ENCODE measurements at regions not wholly inside any gene's neighbourhood (a gene's known extent, or its start where the extent isn't known, plus 50 kb on each side); places are given as distances from the start of the nearest gene placed in this dataset.

DNA sequence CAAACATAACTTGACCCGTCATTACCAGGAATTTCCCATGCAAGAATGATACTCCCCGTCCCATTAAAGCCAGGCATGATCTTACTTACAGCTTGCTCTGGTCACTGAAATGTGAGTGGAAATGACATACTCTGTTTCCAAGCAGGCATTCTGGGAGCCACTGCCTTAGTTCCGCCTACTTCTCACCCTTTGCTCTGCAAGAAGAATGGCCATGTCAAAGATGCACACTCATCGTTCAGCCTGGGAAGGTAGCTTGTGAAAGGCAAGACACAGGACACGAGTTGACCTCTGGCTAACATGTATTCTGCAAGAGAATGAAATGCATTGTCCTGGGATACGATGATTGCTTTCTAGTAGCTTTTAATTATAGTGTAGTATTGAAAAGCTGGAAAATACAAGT is 1144.4 kb downstream of the NLGN4X start:
- Histone ChIP-seq H3K9me1 (ENCODE audit: control insufficient read depth, extremely low read depth, insufficient read depth, low read length) (no peaks in the 10 kb centered on the region), H3K27ac (ENCODE audit: control insufficient read depth, insufficient read depth, low read length) (no peak overlapping the region), H4K20me1 (ENCODE audit: control insufficient read depth, extremely low read depth, insufficient read depth, low read length) (no peaks in the 10 kb centered on the region), H3K9ac (ENCODE audit: control insufficient read depth, extremely low read depth, insufficient read depth, low read length) (no peak overlapping the region), H3K4me2 (ENCODE audit: control insufficient read depth, extremely low read depth, insufficient read depth, low read depth, low read length) (no peak overlapping the region), H3K9me3 (ENCODE audit: control insufficient read depth, low read depth, low read length) (peaks cover 3% of the 10 kb centered on the region), H2AFZ (ENCODE audit: control insufficient read depth, low read length) (no peak overlapping the region), H3K79me2 (ENCODE audit: control insufficient read depth, insufficient read depth, low read length) (no peaks in the 10 kb centered on the region), H3K4me3 (ENCODE audit: control insufficient read depth in 2 of 3, extremely low read depth in 1 of 3, insufficient read depth in 2 of 3, low read depth in 1 of 3, low read length in 3 of 3) (no peak overlapping the region), H3K36me3 (ENCODE audit: control insufficient read depth in 2 of 2, extremely low read depth in 1 of 2, insufficient read depth in 2 of 2, low read length in 2 of 2) (no peaks in the 10 kb centered on the region), H3K27me3 (ENCODE audit: control insufficient read depth, extremely low read depth, insufficient read depth, low read length) (no peaks in the 10 kb centered on the region), H3K4me1 (ENCODE audit: control insufficient read depth, extremely low read depth, insufficient read depth, low read length) (no peaks in the 10 kb centered on the region)
- dilution Hi-C loops (cut with MboI; ENCODE audit: extremely low pct_ligation_motif_present, low sequenced_read_pairs), result no loop called here
- no peak for DNase-seq (ENCODE audit: low read depth, low spot score)
- no peak for TF ChIP-seq EZH2 (IDR thresholded peaks at IDR 0.05; ENCODE audit: low read length)
- TF ChIP-seq, protein P1, sequence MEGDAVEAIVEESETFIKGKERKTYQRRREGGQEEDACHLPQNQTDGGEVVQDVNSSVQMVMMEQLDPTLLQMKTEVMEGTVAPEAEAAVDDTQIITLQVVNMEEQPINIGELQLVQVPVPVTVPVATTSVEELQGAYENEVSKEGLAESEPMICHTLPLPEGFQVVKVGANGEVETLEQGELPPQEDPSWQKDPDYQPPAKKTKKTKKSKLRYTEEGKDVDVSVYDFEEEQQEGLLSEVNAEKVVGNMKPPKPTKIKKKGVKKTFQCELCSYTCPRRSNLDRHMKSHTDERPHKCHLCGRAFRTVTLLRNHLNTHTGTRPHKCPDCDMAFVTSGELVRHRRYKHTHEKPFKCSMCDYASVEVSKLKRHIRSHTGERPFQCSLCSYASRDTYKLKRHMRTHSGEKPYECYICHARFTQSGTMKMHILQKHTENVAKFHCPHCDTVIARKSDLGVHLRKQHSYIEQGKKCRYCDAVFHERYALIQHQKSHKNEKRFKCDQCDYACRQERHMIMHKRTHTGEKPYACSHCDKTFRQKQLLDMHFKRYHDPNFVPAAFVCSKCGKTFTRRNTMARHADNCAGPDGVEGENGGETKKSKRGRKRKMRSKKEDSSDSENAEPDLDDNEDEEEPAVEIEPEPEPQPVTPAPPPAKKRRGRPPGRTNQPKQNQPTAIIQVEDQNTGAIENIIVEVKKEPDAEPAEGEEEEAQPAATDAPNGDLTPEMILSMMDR (optimal IDR thresholded peaks at IDR 0.05 in 1 of 3, IDR thresholded peaks at IDR 0.05 in 1 of 3, conservative IDR thresholded peaks at IDR 0.05 in 1 of 3; ENCODE audit: extremely low read depth in 1 of 3, insufficient read depth in 2 of 3, low read length in 3 of 3), result no peak
- no peak for FAIRE-seq

GRCh38 chrX:5082705-5083104 is 1146.0 kb downstream of the NLGN4X start:
- dilution Hi-C loops (cut with MboI; ENCODE audit: extremely low pct_ligation_motif_present, low sequenced_read_pairs), result no loop called here
- H4K20me1 ChIP-seq (ENCODE audit: control insufficient read depth, extremely low read depth, insufficient read depth, low read length), result no peaks in the 10 kb centered on the region
- H3K36me3 ChIP-seq (ENCODE audit: control insufficient read depth in 2 of 2, extremely low read depth in 1 of 2, insufficient read depth in 2 of 2, low read length in 2 of 2), result no peaks in the 10 kb centered on the region
- no peaks in the 10 kb centered on the region for H3K27me3 ChIP-seq (ENCODE audit: control insufficient read depth, extremely low read depth, insufficient read depth, low read length)
- no peak for TF ChIP-seq EZH2 (IDR thresholded peaks at IDR 0.05; ENCODE audit: low read length)
- TF ChIP-seq, protein P1 (optimal IDR thresholded peaks at IDR 0.05 in 1 of 3, IDR thresholded peaks at IDR 0.05 in 1 of 3, conservative IDR thresholded peaks at IDR 0.05 in 1 of 3; ENCODE audit: extremely low read depth in 1 of 3, insufficient read depth in 2 of 3, low read length in 3 of 3), result no peak
- H3K9me1 ChIP-seq (ENCODE audit: control insufficient read depth, extremely low read depth, insufficient read depth, low read length), result no peaks in the 10 kb centered on the region
- no peaks in the 10 kb centered on the region for H3K9me3 ChIP-seq (ENCODE audit: control insufficient read depth, low read depth, low read length)
- no peak overlapping the region for H3K4me2 ChIP-seq (ENCODE audit: control insufficient read depth, extremely low read depth, insufficient read depth, low read depth, low read length)
- H3K4me3 ChIP-seq (ENCODE audit: control insufficient read depth in 2 of 3, extremely low read depth in 1 of 3, insufficient read depth in 2 of 3, low read depth in 1 of 3, low read length in 3 of 3), result no peak overlapping the region
- no peaks in the 10 kb centered on the region for H3K4me1 ChIP-seq (ENCODE audit: control insufficient read depth, extremely low read depth, insufficient read depth, low read length)
- H3K9ac ChIP-seq (ENCODE audit: control insufficient read depth, extremely low read depth, insufficient read depth, low read length), result no peak overlapping the region
- FAIRE-seq (no peak), DNase-seq (ENCODE audit: low read depth, low spot score) (no peak)
- H3K27ac ChIP-seq (ENCODE audit: control insufficient read depth, insufficient read depth, low read length), result no peak overlapping the region
- no peaks in the 10 kb centered on the region for H3K79me2 ChIP-seq (ENCODE audit: control insufficient read depth, insufficient read depth, low read length)
- no peak overlapping the region for H2AFZ ChIP-seq (ENCODE audit: control insufficient read depth, low read length)
